ENCODE measurements at regions not wholly inside any gene's neighbourhood (a gene's known extent, or its start where the extent isn't known, plus 50 kb on each side); places are given as distances from the start of the nearest gene placed in this dataset.
"Not testable (repeated sequence)": the region's sequence is repeated elsewhere in the genome, so short reads cannot be mapped to it uniquely, and the experiment has no call there.

DNA sequence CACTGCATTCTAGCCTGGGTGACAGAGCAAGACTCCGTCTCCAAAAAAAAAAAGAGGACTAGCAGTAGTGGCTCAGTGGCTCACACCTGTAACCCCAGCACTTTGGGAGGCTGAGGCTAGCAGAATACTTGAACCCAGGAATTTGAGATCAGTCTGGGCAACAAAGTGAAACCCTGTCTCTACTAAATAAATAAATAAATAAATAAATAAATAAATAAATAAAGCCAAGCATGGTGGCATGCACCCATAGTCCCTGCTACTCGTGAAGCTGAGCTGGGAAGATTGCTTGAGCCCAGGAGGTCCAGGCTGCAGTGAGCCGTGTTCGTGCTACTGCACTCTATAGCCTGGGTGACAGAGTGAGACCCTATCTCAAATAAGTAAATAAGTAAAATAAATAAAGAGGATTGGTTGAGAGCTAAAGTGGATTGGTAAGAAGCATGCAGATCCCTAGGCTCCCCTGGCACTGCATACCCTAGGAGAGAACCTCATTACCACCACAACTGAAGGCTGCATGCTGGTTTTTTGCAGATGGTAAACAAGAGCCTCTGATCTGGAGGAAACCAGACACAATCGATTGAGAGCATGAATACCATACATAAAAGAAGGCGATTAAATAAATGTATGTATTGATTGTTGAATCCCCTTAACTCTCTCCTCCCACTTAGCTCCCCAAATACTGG lies 163.2 kb downstream of the REEP3 start:
- no peak overlapping the region for H3K4me3 ChIP-seq
- DNase-seq (no peak), ATAC-seq (no peak)
- no peaks in the 10 kb centered on the region for H3K36me3 ChIP-seq (ENCODE audit: low read depth)
- H3K9me3 ChIP-seq = no peaks in the 10 kb centered on the region
- TF ChIP-seq, protein P1, sequence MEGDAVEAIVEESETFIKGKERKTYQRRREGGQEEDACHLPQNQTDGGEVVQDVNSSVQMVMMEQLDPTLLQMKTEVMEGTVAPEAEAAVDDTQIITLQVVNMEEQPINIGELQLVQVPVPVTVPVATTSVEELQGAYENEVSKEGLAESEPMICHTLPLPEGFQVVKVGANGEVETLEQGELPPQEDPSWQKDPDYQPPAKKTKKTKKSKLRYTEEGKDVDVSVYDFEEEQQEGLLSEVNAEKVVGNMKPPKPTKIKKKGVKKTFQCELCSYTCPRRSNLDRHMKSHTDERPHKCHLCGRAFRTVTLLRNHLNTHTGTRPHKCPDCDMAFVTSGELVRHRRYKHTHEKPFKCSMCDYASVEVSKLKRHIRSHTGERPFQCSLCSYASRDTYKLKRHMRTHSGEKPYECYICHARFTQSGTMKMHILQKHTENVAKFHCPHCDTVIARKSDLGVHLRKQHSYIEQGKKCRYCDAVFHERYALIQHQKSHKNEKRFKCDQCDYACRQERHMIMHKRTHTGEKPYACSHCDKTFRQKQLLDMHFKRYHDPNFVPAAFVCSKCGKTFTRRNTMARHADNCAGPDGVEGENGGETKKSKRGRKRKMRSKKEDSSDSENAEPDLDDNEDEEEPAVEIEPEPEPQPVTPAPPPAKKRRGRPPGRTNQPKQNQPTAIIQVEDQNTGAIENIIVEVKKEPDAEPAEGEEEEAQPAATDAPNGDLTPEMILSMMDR (IDR thresholded peaks at IDR 0.05) = no peak
- intact Hi-C loops (cut with DNase I, micrococcal nuclease) = no loop called here
- H3K4me1 ChIP-seq (ENCODE audit: low read depth) = no peaks in the 10 kb centered on the region

DNA sequence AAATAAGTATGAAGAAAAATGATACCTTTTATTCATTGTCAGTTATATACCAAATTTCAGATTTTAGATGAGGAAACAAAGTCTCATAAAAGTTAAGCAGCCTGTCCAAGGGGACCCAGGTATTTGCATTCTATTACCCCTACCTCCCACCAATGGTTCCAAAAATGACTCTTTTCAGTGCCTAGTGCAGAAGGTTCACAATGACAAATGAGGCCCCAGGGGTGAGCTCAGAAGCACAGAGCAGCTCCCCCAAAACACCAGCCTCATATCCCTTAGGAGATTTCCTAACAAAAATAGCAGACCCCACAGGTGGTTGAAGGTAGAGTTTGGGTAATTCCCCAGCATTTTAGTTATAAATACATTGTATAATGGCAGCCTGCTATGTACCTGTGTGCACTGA lies 168.6 kb downstream of the REEP3 start:
- DNase-seq (no peak), ATAC-seq (no peak)
- H3K4me1 ChIP-seq (ENCODE audit: low read depth) = no peaks in the 10 kb centered on the region
- no peak overlapping the region for H3K4me3 ChIP-seq
- intact Hi-C loops (cut with DNase I, micrococcal nuclease) = loop anchor here in 1 of 2 donors (10.0 kb wide), 1 partner anchor 45 kb away; no protein-coding TSS in a partner anchor
- TF ChIP-seq, protein P1 (IDR thresholded peaks at IDR 0.05) = no peak
- H3K36me3 ChIP-seq (ENCODE audit: low read depth) = no peaks in the 10 kb centered on the region
- no peaks in the 10 kb centered on the region for H3K9me3 ChIP-seq

DNA sequence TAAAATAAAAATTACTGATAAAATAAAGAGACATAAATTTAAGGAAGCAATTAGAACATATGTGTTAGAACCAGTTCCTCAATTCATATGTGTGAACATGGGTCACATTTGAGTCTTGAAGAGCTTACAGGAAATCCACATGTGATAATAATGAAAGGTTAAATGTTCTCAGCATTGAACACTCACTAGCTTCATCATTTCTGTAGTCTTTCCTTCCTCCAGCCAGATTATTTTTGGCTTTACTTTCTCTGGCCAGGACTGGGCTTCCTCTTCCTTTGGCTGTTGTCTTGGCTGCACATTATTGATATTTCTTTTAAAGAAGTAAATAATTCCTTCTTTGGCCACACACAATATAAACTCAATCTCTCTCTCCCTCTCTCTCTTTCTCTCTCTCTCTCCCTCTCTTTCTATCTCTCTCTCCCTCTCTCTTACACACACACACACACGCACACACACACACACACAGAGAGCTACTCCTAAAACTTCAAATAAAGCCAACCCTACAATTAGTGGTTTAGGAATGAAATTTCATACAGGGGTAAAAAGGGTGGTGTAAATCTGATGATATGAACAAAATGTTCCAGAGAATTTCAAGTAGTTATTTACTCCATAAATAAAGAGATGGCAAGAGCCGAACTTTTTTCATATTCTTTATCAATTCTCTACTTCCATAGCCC lies 171.2 kb downstream of the REEP3 start:
- H3K4me1 ChIP-seq (ENCODE audit: low read depth) = no peaks in the 10 kb centered on the region
- H3K36me3 ChIP-seq (ENCODE audit: low read depth) = no peaks in the 10 kb centered on the region
- DNase-seq (no peak), ATAC-seq (no peak)
- intact Hi-C loops (cut with DNase I, micrococcal nuclease) = loop anchor here in 1 of 2 donors (10.0 kb wide), 1 partner anchor 48 kb away; no protein-coding TSS in a partner anchor
- TF ChIP-seq, protein P1 (IDR thresholded peaks at IDR 0.05) = no peak
- H3K9me3 ChIP-seq = no peaks in the 10 kb centered on the region
- no peak overlapping the region for H3K4me3 ChIP-seq

DNA sequence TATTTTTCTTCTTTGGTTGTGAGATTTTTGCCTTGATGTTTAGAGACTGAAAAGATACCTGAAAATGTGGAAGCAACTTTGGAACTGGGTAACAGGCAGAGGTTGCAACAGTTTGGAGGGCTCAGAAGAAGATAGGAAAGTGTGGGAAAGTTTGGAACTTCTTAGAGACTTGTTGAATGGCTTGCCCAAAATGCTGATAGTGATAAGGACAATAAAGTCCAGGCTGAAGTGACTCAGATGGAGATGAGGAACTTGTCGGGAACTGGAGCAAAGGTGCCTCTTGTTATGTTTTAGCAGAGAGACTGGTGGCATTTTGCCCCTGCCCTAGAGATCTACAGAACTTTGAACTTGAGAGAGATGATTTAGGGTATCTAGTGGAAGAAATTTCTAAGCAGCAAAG lies 171.8 kb downstream of the REEP3 start:
- H3K36me3 ChIP-seq (ENCODE audit: low read depth); DNase-seq; H3K9me3 ChIP-seq; H3K4me3 ChIP-seq; H3K4me1 ChIP-seq (ENCODE audit: low read depth); ATAC-seq: not testable (repeated sequence)
- intact Hi-C loops (cut with DNase I, micrococcal nuclease) = loop anchor here in 1 of 2 donors (10.0 kb wide), 1 partner anchor 48 kb away; no protein-coding TSS in a partner anchor

DNA sequence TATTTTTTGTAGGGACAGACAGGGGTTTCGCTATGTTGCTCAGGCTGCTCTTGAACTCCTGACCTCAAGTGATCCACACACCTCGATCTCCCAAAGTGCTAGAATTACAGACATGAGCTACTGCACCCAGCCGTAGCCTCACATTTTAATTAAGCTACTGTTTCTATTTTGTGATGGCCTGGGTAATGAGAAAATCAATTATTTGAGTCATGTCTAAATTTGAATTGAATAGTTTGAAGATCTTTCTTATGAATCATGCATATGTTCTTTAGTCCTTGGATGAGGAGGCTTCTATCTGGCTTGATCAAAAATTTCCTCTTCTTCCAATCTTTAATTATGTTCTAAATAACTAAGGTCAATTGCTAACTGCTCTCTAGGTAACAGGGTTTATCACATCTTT lies 175.0 kb downstream of the REEP3 start:
- no peaks in the 10 kb centered on the region for H3K36me3 ChIP-seq (ENCODE audit: low read depth)
- no peak for ATAC-seq
- H3K9me3 ChIP-seq = no peaks in the 10 kb centered on the region
- TF ChIP-seq, protein P1 (IDR thresholded peaks at IDR 0.05) = no peak
- intact Hi-C loops (cut with DNase I, micrococcal nuclease) = loop anchor here in 1 of 2 donors (10.0 kb wide), 1 partner anchor 51 kb away; no protein-coding TSS in a partner anchor
- H3K4me3 ChIP-seq = no peak overlapping the region
- no peaks in the 10 kb centered on the region for H3K4me1 ChIP-seq (ENCODE audit: low read depth)
- no peak for DNase-seq
